Keratinocyte (primary cell): ENCODE measurements at regions not wholly inside any gene's neighbourhood (a gene's known extent, or its start where the extent isn't known, plus 50 kb on each side); places are given as distances from the start of the nearest gene placed in this dataset.

ENCODE experiments used
- DNase-seq: peaks from one replicate; pipeline ENCODE4 v3.0.0-alpha.2; 2011; ENCODE audit warnings: low read depth, missing footprints, low spot score
- FAIRE-seq: peaks from 2 replicates; lab custom pipeline; 2011; peaks lifted over from hg19 to GRCh38; lab: Jason Lieb, UNC
- H2AFZ ChIP-seq: 2 replicates; pipeline ENCODE4 v1.6.0; 2012; ENCODE audit warnings: low read length, control low read depth, inconsistent platforms; ENCODE audit not compliant: control insufficient read depth
- H3K27ac ChIP-seq: 2 replicates; pipeline ENCODE4 v1.5.1; 2011; ENCODE audit warnings: low read length; ENCODE audit not compliant: control insufficient read depth, insufficient read depth
- H3K27me3 ChIP-seq: 3 replicates; pipeline ENCODE4 v1.6.0; 2011; ENCODE audit warnings: low read length; ENCODE audit not compliant: control insufficient read depth, insufficient read depth; ENCODE audit errors: extremely low read depth
- H3K36me3 ChIP-seq, 2 experiments: 2 replicates in 1 of 2; 3 replicates in 1 of 2; pipeline ENCODE4 v1.5.1; 2011; ENCODE audit warnings: low read length in 2 of 2, mild to moderate bottlenecking in 1 of 2; ENCODE audit not compliant: control insufficient read depth in 2 of 2, insufficient read depth in 2 of 2; ENCODE audit errors: extremely low read depth in 1 of 2
- H3K4me1 ChIP-seq: 3 replicates; pipeline ENCODE4 v1.5.1; 2011; ENCODE audit warnings: low read length; ENCODE audit not compliant: control insufficient read depth, insufficient read depth; ENCODE audit errors: extremely low read depth
- H3K4me2 ChIP-seq: 3 replicates; pipeline ENCODE4 v1.6.0; 2011; ENCODE audit warnings: low read depth, low read length; ENCODE audit not compliant: control insufficient read depth, insufficient read depth; ENCODE audit errors: extremely low read depth
- H3K4me3 ChIP-seq, 3 experiments: fragments of 200-600 bp in 1 of 3; sonication (generic) in 1 of 3; 2 replicates in 2 of 3; 3 replicates in 1 of 3; pipeline ENCODE4 v1.5.1; 2011 to 2016; ENCODE audit warnings: low read length in 3 of 3, mild to moderate bottlenecking in 3 of 3, control low read depth in 2 of 3, inconsistent platforms in 1 of 3, low read depth in 1 of 3, mixed read lengths in 1 of 3, mixed run types in 1 of 3, moderate library complexity in 1 of 3; ENCODE audit not compliant: control insufficient read depth in 2 of 3, insufficient read depth in 2 of 3; ENCODE audit errors: extremely low read depth in 1 of 3
- H3K79me2 ChIP-seq: 2 replicates; pipeline ENCODE4 v1.6.0; 2012; ENCODE audit warnings: low read length; ENCODE audit not compliant: control insufficient read depth, insufficient read depth
- H3K9ac ChIP-seq: 3 replicates; pipeline ENCODE4 v1.6.0; 2011; ENCODE audit warnings: low read length; ENCODE audit not compliant: control insufficient read depth, insufficient read depth; ENCODE audit errors: extremely low read depth
- H3K9me1 ChIP-seq: 3 replicates; pipeline ENCODE4 v1.6.0; 2011; ENCODE audit warnings: low read length; ENCODE audit not compliant: control insufficient read depth, insufficient read depth; ENCODE audit errors: extremely low read depth
- H3K9me3 ChIP-seq: 2 replicates; pipeline ENCODE4 v1.5.1; 2012; ENCODE audit warnings: low read depth, low read length; ENCODE audit not compliant: control insufficient read depth
- H4K20me1 ChIP-seq: 3 replicates; pipeline ENCODE4 v1.6.0; 2011; ENCODE audit warnings: low read length; ENCODE audit not compliant: control insufficient read depth, insufficient read depth; ENCODE audit errors: extremely low read depth
- CTCF ChIP-seq, 3 experiments: IDR thresholded peaks in 1 of 3; conservative IDR thresholded peaks in 1 of 3; optimal IDR thresholded peaks in 1 of 3; 2 replicates in 2 of 3; 3 replicates in 1 of 3; pipeline versions ENCODE3 to v1.5.1; 2011; ENCODE audit warnings: low read length in 3 of 3, mild to moderate bottlenecking in 3 of 3, moderate library complexity in 2 of 3, control low read depth in 1 of 3, inconsistent platforms in 1 of 3; ENCODE audit not compliant: insufficient read depth in 2 of 3; ENCODE audit errors: extremely low read depth in 1 of 3
- EZH2 ChIP-seq: IDR thresholded peaks from one replicate; pipeline ENCODE4 v1.6.1; 2012; ENCODE audit warnings: inconsistent platforms, mild to moderate bottlenecking, low read length, moderate library complexity
- dilution Hi-C: fragments of 300-500 bp; cut with MboI; formaldehyde crosslinking; loops from one replicate; pipeline ENCODE4 v1.7.0; 2020; ENCODE audit warnings: low sequenced_read_pairs; ENCODE audit not compliant: extremely low pct_ligation_motif_present

- peaks cover 6% of the 10 kb centered on the region for H3K4me1 ChIP-seq
- no peaks in the 10 kb centered on the region for H3K9me3 ChIP-seq
- no peak overlapping the region for H3K9ac ChIP-seq
- no peak overlapping the region for H3K4me3 ChIP-seq
- FAIRE-seq: no peak
- no peaks in the 10 kb centered on the region for H3K79me2 ChIP-seq
- no peak overlapping the region for H3K4me2 ChIP-seq
- no peaks in the 10 kb centered on the region for H3K36me3 ChIP-seq
- no peak overlapping the region for H3K27ac ChIP-seq
- no peaks in the 10 kb centered on the region for H4K20me1 ChIP-seq
- no peaks in the 10 kb centered on the region for H3K27me3 ChIP-seq
- no peak for TF ChIP-seq CTCF (optimal IDR thresholded peaks at IDR 0.05 in 1 of 3, IDR thresholded peaks at IDR 0.05 in 1 of 3, conservative IDR thresholded peaks at IDR 0.05 in 1 of 3; ENCODE audit: extremely low read depth in 1 of 3, insufficient read depth in 2 of 3, low read length in 3 of 3)
- no peak for TF ChIP-seq EZH2
- dilution Hi-C loops: no loop called here
- no peaks in the 10 kb centered on the region for H3K9me1 ChIP-seq
- no peak overlapping the region for H2AFZ ChIP-seq
- no peak for DNase-seq
Measured at GRCh38 chr3:27644941-27645340, 77.2 kb downstream of the EOMES start.

- dilution Hi-C loops: no loop called here
- no peak overlapping the region for H3K27ac ChIP-seq
- H2AFZ ChIP-seq: no peak overlapping the region
- DNase-seq: no peak
- H3K9me3 ChIP-seq: no peaks in the 10 kb centered on the region
- peaks cover 6% of the 10 kb centered on the region for H3K4me1 ChIP-seq
- no peak for TF ChIP-seq EZH2
- TF ChIP-seq CTCF (optimal IDR thresholded peaks at IDR 0.05 in 1 of 3, IDR thresholded peaks at IDR 0.05 in 1 of 3, conservative IDR thresholded peaks at IDR 0.05 in 1 of 3; ENCODE audit: extremely low read depth in 1 of 3, insufficient read depth in 2 of 3, low read length in 3 of 3): no peak
- no peaks in the 10 kb centered on the region for H3K36me3 ChIP-seq
- no peak overlapping the region for H3K9ac ChIP-seq
- no peaks in the 10 kb centered on the region for H3K79me2 ChIP-seq
- H3K9me1 ChIP-seq: no peaks in the 10 kb centered on the region
- H3K4me3 ChIP-seq: no peak overlapping the region
- FAIRE-seq: no peak
- no peak overlapping the region for H3K4me2 ChIP-seq
- H3K27me3 ChIP-seq: no peaks in the 10 kb centered on the region
- no peaks in the 10 kb centered on the region for H4K20me1 ChIP-seq
Measured at GRCh38 chr3:27643355-27643754, 78.8 kb downstream of the EOMES start.
